Thyroid gland (tissue), 4 donors: ENCODE measurements at regions not wholly inside any gene's neighbourhood (a gene's known extent, or its start where the extent isn't known, plus 50 kb on each side); places are given as distances from the start of the nearest gene placed in this dataset.

ENCODE experiments used
- POLR2A ChIP-seq, 2 donors: fragments of 450-650 bp; IDR thresholded peaks; one replicate each; pipeline ENCODE4 v1.6.1; 2017; ENCODE audit warnings: antibody characterized with exemption in 2 of 2, mild to moderate bottlenecking in 2 of 2, moderate library complexity in 1 of 2
- TF ChIP-seq, protein P1 (sequence below), 6 experiments: fragments of 200-600 bp in 3 of 6; fragments of 450-650 bp in 3 of 6; sonication (generic) in 3 of 6; IDR thresholded peaks; one replicate each; pipeline ENCODE4 v1.5.1; 2016 to 2019; ENCODE audit warnings: antibody characterized with exemption in 6 of 6, mild to moderate bottlenecking in 2 of 6, inconsistent platforms in 1 of 6, moderate library complexity in 1 of 6

DNA sequence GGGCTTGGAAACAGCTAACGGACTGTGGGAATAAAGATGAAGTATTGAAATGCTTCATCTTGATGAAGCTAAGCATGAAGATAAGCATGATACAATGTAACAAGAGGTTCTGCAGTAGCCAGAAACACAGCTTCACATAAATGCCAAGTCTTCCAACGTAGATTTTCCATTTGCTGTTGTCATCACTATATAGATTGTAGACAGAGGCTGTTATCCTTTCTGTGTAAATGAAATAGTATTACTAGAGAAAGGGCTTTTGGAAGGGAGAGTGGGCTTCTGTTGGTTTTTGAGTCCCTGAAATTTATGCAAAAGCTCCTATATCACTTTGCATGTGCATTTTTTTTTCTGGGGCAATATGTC is 649.0 kb downstream of the RNF144B start:
- no peak for TF ChIP-seq POLR2A (IDR thresholded peaks at IDR 0.05)
- TF ChIP-seq, protein P1, sequence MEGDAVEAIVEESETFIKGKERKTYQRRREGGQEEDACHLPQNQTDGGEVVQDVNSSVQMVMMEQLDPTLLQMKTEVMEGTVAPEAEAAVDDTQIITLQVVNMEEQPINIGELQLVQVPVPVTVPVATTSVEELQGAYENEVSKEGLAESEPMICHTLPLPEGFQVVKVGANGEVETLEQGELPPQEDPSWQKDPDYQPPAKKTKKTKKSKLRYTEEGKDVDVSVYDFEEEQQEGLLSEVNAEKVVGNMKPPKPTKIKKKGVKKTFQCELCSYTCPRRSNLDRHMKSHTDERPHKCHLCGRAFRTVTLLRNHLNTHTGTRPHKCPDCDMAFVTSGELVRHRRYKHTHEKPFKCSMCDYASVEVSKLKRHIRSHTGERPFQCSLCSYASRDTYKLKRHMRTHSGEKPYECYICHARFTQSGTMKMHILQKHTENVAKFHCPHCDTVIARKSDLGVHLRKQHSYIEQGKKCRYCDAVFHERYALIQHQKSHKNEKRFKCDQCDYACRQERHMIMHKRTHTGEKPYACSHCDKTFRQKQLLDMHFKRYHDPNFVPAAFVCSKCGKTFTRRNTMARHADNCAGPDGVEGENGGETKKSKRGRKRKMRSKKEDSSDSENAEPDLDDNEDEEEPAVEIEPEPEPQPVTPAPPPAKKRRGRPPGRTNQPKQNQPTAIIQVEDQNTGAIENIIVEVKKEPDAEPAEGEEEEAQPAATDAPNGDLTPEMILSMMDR (IDR thresholded peaks at IDR 0.05) = no peak
